ENCODE measurements at regions not wholly inside any gene's neighbourhood (a gene's known extent, or its start where the extent isn't known, plus 50 kb on each side); places are given as distances from the start of the nearest gene placed in this dataset.

- H3K27me3 ChIP-seq (ENCODE audit: insufficient read depth, low read length, poor library complexity, severe bottlenecking) = no peaks in the 10 kb centered on the region
These were observed 858.5 kb upstream of the B3GALT2 start for GRCh38 chr1:194044892-194045291.

GRCh38 chr1:194043984-194044755, 857.8 kb upstream of the B3GALT2 start:
- H3F3A ChIP-seq (ENCODE audit: low read depth) = no peaks in the 10 kb centered on the region
- no peak overlapping the region for H3K9ac ChIP-seq (ENCODE audit: low read depth, low read length, poor library complexity, severe bottlenecking)
- no peaks in the 10 kb centered on the region for H3K27me3 ChIP-seq (ENCODE audit: insufficient read depth, low read length, poor library complexity, severe bottlenecking)
- no peak overlapping the region for H3K4me2 ChIP-seq (ENCODE audit: low read depth, low read length, poor library complexity, severe bottlenecking)
- no peaks in the 10 kb centered on the region for H3K4me1 ChIP-seq (ENCODE audit: insufficient read depth, low read length, poor library complexity, severe bottlenecking)
- TF ChIP-seq CTCF (conservative IDR thresholded peaks at IDR 0.05; ENCODE audit: low read length) = no peak
- TF ChIP-seq EZH2phosphoT487 (IDR thresholded peaks at IDR 0.05; ENCODE audit: borderline replicate concordance) = no peak
- H2AFZ ChIP-seq (ENCODE audit: low read length) = no peak overlapping the region
- no peaks in the 10 kb centered on the region for H3K9me3 ChIP-seq (ENCODE audit: insufficient read depth, low read depth, low read length)
- H3K36me3 ChIP-seq (ENCODE audit: insufficient read depth, low read length) = no peaks in the 10 kb centered on the region
- H3K79me2 ChIP-seq (ENCODE audit: insufficient read depth, low read length) = no peaks in the 10 kb centered on the region
- H3K9me2 ChIP-seq (replicated peaks; ENCODE audit: low read depth, low read length) = no peaks in the 10 kb centered on the region
- no peak overlapping the region for H3K4me3 ChIP-seq (ENCODE audit: low read length, poor library complexity, severe bottlenecking)
- H4K20me1 ChIP-seq (ENCODE audit: insufficient read depth, low read length, poor library complexity, severe bottlenecking) = no peaks in the 10 kb centered on the region

More at GRCh38 chr1:194044892-194045291, 858.5 kb upstream of the B3GALT2 start:
- Histone ChIP-seq H3K36me3 (ENCODE audit: insufficient read depth, low read length) (no peaks in the 10 kb centered on the region), H3K9me3 (ENCODE audit: insufficient read depth, low read depth, low read length) (no peaks in the 10 kb centered on the region), H3K79me2 (ENCODE audit: insufficient read depth, low read length) (no peaks in the 10 kb centered on the region), H3K9ac (ENCODE audit: low read depth, low read length, poor library complexity, severe bottlenecking) (no peak overlapping the region), H2AFZ (ENCODE audit: low read length) (no peak overlapping the region), H3F3A (ENCODE audit: low read depth) (no peaks in the 10 kb centered on the region), H3K9me2 (replicated peaks; ENCODE audit: low read depth, low read length) (no peaks in the 10 kb centered on the region), H3K4me3 (ENCODE audit: low read length, poor library complexity, severe bottlenecking) (no peak overlapping the region), H4K20me1 (ENCODE audit: insufficient read depth, low read length, poor library complexity, severe bottlenecking) (no peaks in the 10 kb centered on the region), H3K4me2 (ENCODE audit: low read depth, low read length, poor library complexity, severe bottlenecking) (no peak overlapping the region), H3K4me1 (ENCODE audit: insufficient read depth, low read length, poor library complexity, severe bottlenecking) (no peaks in the 10 kb centered on the region)
- no peak for TF ChIP-seq CTCF (conservative IDR thresholded peaks at IDR 0.05; ENCODE audit: low read length)
- TF ChIP-seq EZH2phosphoT487 (IDR thresholded peaks at IDR 0.05; ENCODE audit: borderline replicate concordance) = no peak

GRCh38 chr1:194042736-194043135, 856.3 kb upstream of the B3GALT2 start:
- H4K20me1 ChIP-seq (ENCODE audit: insufficient read depth, low read length, poor library complexity, severe bottlenecking) = no peaks in the 10 kb centered on the region
- no peaks in the 10 kb centered on the region for H3K36me3 ChIP-seq (ENCODE audit: insufficient read depth, low read length)
- H3K79me2 ChIP-seq (ENCODE audit: insufficient read depth, low read length) = no peaks in the 10 kb centered on the region
- no peaks in the 10 kb centered on the region for H3K9me2 ChIP-seq (replicated peaks; ENCODE audit: low read depth, low read length)
- H3K27me3 ChIP-seq (ENCODE audit: insufficient read depth, low read length, poor library complexity, severe bottlenecking) = no peaks in the 10 kb centered on the region
- no peak for TF ChIP-seq CTCF (conservative IDR thresholded peaks at IDR 0.05; ENCODE audit: low read length)
- no peaks in the 10 kb centered on the region for H3K9me3 ChIP-seq (ENCODE audit: insufficient read depth, low read depth, low read length)
- H2AFZ ChIP-seq (ENCODE audit: low read length) = no peak overlapping the region
- no peaks in the 10 kb centered on the region for H3K4me1 ChIP-seq (ENCODE audit: insufficient read depth, low read length, poor library complexity, severe bottlenecking)
- no peaks in the 10 kb centered on the region for H3F3A ChIP-seq (ENCODE audit: low read depth)
- H3K4me3 ChIP-seq (ENCODE audit: low read length, poor library complexity, severe bottlenecking) = no peak overlapping the region
- H3K9ac ChIP-seq (ENCODE audit: low read depth, low read length, poor library complexity, severe bottlenecking) = no peak overlapping the region
- no peak overlapping the region for H3K4me2 ChIP-seq (ENCODE audit: low read depth, low read length, poor library complexity, severe bottlenecking)

Data from Loucy (cell line).